Type B pancreatic cell (in vitro differentiated cells): ENCODE measurements at regions not wholly inside any gene's neighbourhood (a gene's known extent, or its start where the extent isn't known, plus 50 kb on each side); places are given as distances from the start of the nearest gene placed in this dataset.

Source experiments
- DNase-seq: peaks from one replicate; pipeline ENCODE4 v3.0.0; 2021; ENCODE audit warnings: mixed read lengths; ENCODE audit not compliant: unreplicated experiment; ENCODE audit errors: extremely low spot score
- H3K27ac Mint-ChIP-seq: 2 replicates; pipeline ENCODE4 v1.8.0; 2021; ENCODE audit warnings: mild to moderate bottlenecking, mixed read lengths
- H3K27me3 Mint-ChIP-seq: 2 replicates; pipeline ENCODE4 v1.8.0; 2021; ENCODE audit warnings: mixed read lengths
- H3K36me3 Mint-ChIP-seq: 2 replicates; pipeline ENCODE4 v1.8.0; 2021; ENCODE audit warnings: mixed read lengths
- H3K4me1 Mint-ChIP-seq: one replicate; pipeline ENCODE4 v1.8.0; 2021; ENCODE audit warnings: mixed read lengths; ENCODE audit not compliant: unreplicated experiment
- H3K4me3 Mint-ChIP-seq: 2 replicates; pipeline ENCODE4 v1.8.0; 2021; ENCODE audit warnings: mild to moderate bottlenecking, mixed read lengths
- H3K9me3 Mint-ChIP-seq: 2 replicates; pipeline ENCODE4 v1.8.0; 2021; ENCODE audit warnings: mixed read lengths
- CTCF ChIP-seq: fragments of 200-600 bp; sonication (generic); conservative IDR thresholded peaks from 2 replicates; pipeline ENCODE4 v1.5.0; 2021; ENCODE audit warnings: antibody characterized with exemption, mild to moderate bottlenecking

- Mint-ChIP-seq H3K4me1 (no peaks in the 10 kb centered on the region), H3K9me3 (no peaks in the 10 kb centered on the region), H3K27me3 (no peaks in the 10 kb centered on the region), H3K27ac (no peak overlapping the region), H3K4me3 (no peak overlapping the region), H3K36me3 (no peaks in the 10 kb centered on the region)
- DNase-seq, result no peak
- no peak for TF ChIP-seq CTCF
Observed at GRCh38 chr2:821546-821945, 129.1 kb upstream of the SNTG2 start.

- H3K9me3 Mint-ChIP-seq, result no peaks in the 10 kb centered on the region
Observed at GRCh38 chr2:819601-820000, 131.0 kb upstream of the SNTG2 start.

GRCh38 chr2:819121-819520 is 131.5 kb upstream of the SNTG2 start:
- no peak for TF ChIP-seq CTCF
- no peaks in the 10 kb centered on the region for H3K36me3 Mint-ChIP-seq
- no peaks in the 10 kb centered on the region for H3K4me1 Mint-ChIP-seq
- H3K4me3 Mint-ChIP-seq, result no peak overlapping the region
- no peaks in the 10 kb centered on the region for H3K9me3 Mint-ChIP-seq
- no peak overlapping the region for H3K27ac Mint-ChIP-seq
- DNase-seq, result no peak
- no peaks in the 10 kb centered on the region for H3K27me3 Mint-ChIP-seq

More at GRCh38 chr2:819601-820000, 131.0 kb upstream of the SNTG2 start:
- DNase-seq, result no peak
- Mint-ChIP-seq H3K27me3 (no peaks in the 10 kb centered on the region), H3K4me3 (no peak overlapping the region), H3K36me3 (no peaks in the 10 kb centered on the region), H3K4me1 (no peaks in the 10 kb centered on the region), H3K27ac (no peak overlapping the region)
- TF ChIP-seq CTCF, result no peak

GRCh38 chr2:817336-818015 is 133.2 kb upstream of the SNTG2 start:
- no peak for DNase-seq
- Mint-ChIP-seq H3K4me1 (no peaks in the 10 kb centered on the region), H3K4me3 (no peak overlapping the region), H3K36me3 (no peaks in the 10 kb centered on the region), H3K9me3 (no peaks in the 10 kb centered on the region), H3K27ac (no peak overlapping the region), H3K27me3 (no peaks in the 10 kb centered on the region)
- no peak for TF ChIP-seq CTCF

GRCh38 chr2:816278-816677 is 134.4 kb upstream of the SNTG2 start:
- H3K36me3 Mint-ChIP-seq, result no peaks in the 10 kb centered on the region
- DNase-seq, result no peak
- H3K9me3 Mint-ChIP-seq, result no peaks in the 10 kb centered on the region
- H3K27me3 Mint-ChIP-seq, result no peaks in the 10 kb centered on the region
- no peaks in the 10 kb centered on the region for H3K4me1 Mint-ChIP-seq
- no peak for TF ChIP-seq CTCF
- H3K4me3 Mint-ChIP-seq, result no peak overlapping the region
- H3K27ac Mint-ChIP-seq, result no peak overlapping the region

GRCh38 chr2:810397-810796 is 133.2 kb upstream of the TMEM18 start:
- no peak for TF ChIP-seq CTCF
- no peaks in the 10 kb centered on the region for H3K27me3 Mint-ChIP-seq
- no peaks in the 10 kb centered on the region for H3K4me1 Mint-ChIP-seq
- H3K36me3 Mint-ChIP-seq, result no peaks in the 10 kb centered on the region
- H3K27ac Mint-ChIP-seq, result no peak overlapping the region
- no peaks in the 10 kb centered on the region for H3K9me3 Mint-ChIP-seq
- no peak for DNase-seq
- H3K4me3 Mint-ChIP-seq, result no peak overlapping the region
